IMR-90 (cell line): ENCODE measurements at regions not wholly inside any gene's neighbourhood (a gene's known extent, or its start where the extent isn't known, plus 50 kb on each side); places are given as distances from the start of the nearest gene placed in this dataset.

ENCODE experiments used
- ATAC-seq: fragments of 200-7000 bp; cut with Tn5 transposase; 2 replicates; pipeline ENCODE4 v1.9.1; 2020; ENCODE audit warnings: low read depth, mild to moderate bottlenecking, moderate library complexity
- BruUV-seq: library from RNA; stranded (reverse); fragments of 400-500 nt; replicated peaks from 2 replicates; lab custom pipeline; 2021; lab: Mats Ljungman, UMichigan
- CTCF ChIA-PET: fragments of 300-600 bp; formaldehyde crosslinking; extraction: SDS; loops from one replicate; lab custom pipeline; 2021; ENCODE audit warnings: antibody characterized with exemption; lab: Yijun Ruan, JAX
- POLR2A ChIA-PET: fragments of 300-600 bp; sonication (Branson Sonifier 250); formaldehyde crosslinking; loops from one replicate; lab custom pipeline; 2022; ENCODE audit warnings: antibody characterized with exemption; ENCODE audit not compliant: unreplicated experiment; lab: Charles Lee
- DNase-seq: peaks from one replicate; pipeline ENCODE4 v3.0.0; 2013
- H2AFZ ChIP-seq: replicated peaks from 2 replicates; pipeline ENCODE3; 2013; ENCODE audit warnings: low read length, mild to moderate bottlenecking; ENCODE audit not compliant: poor library complexity
- H2AK5ac ChIP-seq: 2 replicates; pipeline ENCODE4 v1.6.1; 2013; ENCODE audit warnings: low read depth, low read length, inconsistent platforms
- H2AK9ac ChIP-seq: replicated peaks from 2 replicates; pipeline ENCODE3; 2013; ENCODE audit warnings: mild to moderate bottlenecking, low read depth, low read length, moderate library complexity; ENCODE audit not compliant: poor library complexity
- H2BK120ac ChIP-seq: 2 replicates; pipeline ENCODE4 v1.6.1; 2013; ENCODE audit warnings: low read depth, low read length, inconsistent platforms
- H2BK15ac ChIP-seq: 3 replicates; pipeline ENCODE4 v1.6.1; 2013; ENCODE audit warnings: low read depth, low read length, inconsistent platforms
- H2BK20ac ChIP-seq: 2 replicates; pipeline ENCODE4 v1.6.1; 2013; ENCODE audit warnings: low read depth, mild to moderate bottlenecking, inconsistent platforms, low read length, moderate library complexity
- H2BK5ac ChIP-seq: 2 replicates; pipeline ENCODE4 v1.6.1; 2013; ENCODE audit warnings: mild to moderate bottlenecking, low read depth, low read length, inconsistent platforms; ENCODE audit not compliant: poor library complexity, severe bottlenecking
- H3K14ac ChIP-seq: replicated peaks from 2 replicates; pipeline ENCODE4 v1.6.1; 2013; ENCODE audit warnings: low read depth, low read length, inconsistent platforms
- H3K18ac ChIP-seq: 2 replicates; pipeline ENCODE4 v1.6.1; 2013; ENCODE audit warnings: low read depth, low read length, control low read depth
- H3K23ac ChIP-seq: 2 replicates; pipeline ENCODE4 v1.6.1; 2013; ENCODE audit warnings: low read depth, low read length, inconsistent platforms
- H3K27ac ChIP-seq: 2 replicates; pipeline ENCODE4 v1.5.1; 2013; ENCODE audit warnings: mild to moderate bottlenecking, control low read depth, low read length; ENCODE audit not compliant: insufficient read depth
- H3K27me3 ChIP-seq: 2 replicates; pipeline ENCODE4 v1.6.1; 2013; ENCODE audit warnings: low read length; ENCODE audit not compliant: control insufficient read depth, insufficient read depth
- H3K36me3 ChIP-seq: 2 replicates; pipeline ENCODE4 v1.6.1; 2013; ENCODE audit warnings: low read length, mixed read lengths; ENCODE audit not compliant: control insufficient read depth, insufficient read depth
- H3K4ac ChIP-seq: 2 replicates; pipeline ENCODE4 v1.6.1; 2013; ENCODE audit warnings: low read depth, low read length, inconsistent platforms
- H3K4me1 ChIP-seq: 2 replicates; pipeline ENCODE4 v1.6.1; 2013; ENCODE audit warnings: low read length, mixed read lengths; ENCODE audit not compliant: control insufficient read depth, insufficient read depth
- H3K4me2 ChIP-seq: 2 replicates; pipeline ENCODE4 v1.6.1; 2013; ENCODE audit warnings: low read depth, mild to moderate bottlenecking, control low read depth, low read length, moderate library complexity
- H3K4me3 ChIP-seq: 2 replicates; pipeline ENCODE4 v1.5.1; 2013; ENCODE audit warnings: low read depth, mild to moderate bottlenecking, control low read depth, low read length, moderate library complexity; ENCODE audit not compliant: insufficient read depth
- H3K56ac ChIP-seq: 2 replicates; pipeline ENCODE4 v1.6.1; 2013; ENCODE audit warnings: low read length, inconsistent platforms; ENCODE audit not compliant: insufficient read depth; ENCODE audit errors: extremely low read depth
- H3K79me1 ChIP-seq, 2 experiments: 2 replicates each; pipeline ENCODE4 v1.6.1; 2013; ENCODE audit warnings: low read length in 2 of 2, inconsistent platforms in 1 of 2, low read depth in 1 of 2
- H3K9ac ChIP-seq: 2 replicates; pipeline ENCODE4 v1.6.1; 2013; ENCODE audit warnings: low read depth, low read length, control low read depth
- H3K9me1 ChIP-seq: 2 replicates; pipeline ENCODE4 v1.6.1; 2013; ENCODE audit warnings: low read length, inconsistent platforms; ENCODE audit not compliant: insufficient read depth
- H3K9me3 ChIP-seq: 2 replicates; pipeline ENCODE4 v1.6.1; 2013; ENCODE audit warnings: low read length; ENCODE audit not compliant: control insufficient read depth, insufficient read depth
- H4K20me1 ChIP-seq: 2 replicates; pipeline ENCODE4 v1.6.1; 2013; ENCODE audit warnings: low read length, inconsistent platforms; ENCODE audit not compliant: insufficient read depth
- H4K5ac ChIP-seq: 2 replicates; pipeline ENCODE4 v1.6.1; 2013; ENCODE audit warnings: mild to moderate bottlenecking, low read depth, low read length, control low read depth
- H4K8ac ChIP-seq, 2 experiments: 2 replicates each; pipeline ENCODE4 v1.6.1; 2013; ENCODE audit warnings: low read depth in 2 of 2, low read length in 2 of 2, control low read depth in 1 of 2, inconsistent platforms in 1 of 2
- H4K91ac ChIP-seq: 2 replicates; pipeline ENCODE4 v1.6.1; 2013; ENCODE audit warnings: low read depth, low read length, inconsistent platforms; ENCODE audit not compliant: insufficient read depth
- BHLHE40 ChIP-seq: fragments of 150-350 bp; IDR thresholded peaks from 2 replicates; pipeline ENCODE4 v1.6.1; 2016; ENCODE audit warnings: mild to moderate bottlenecking, low read depth, low read length
- CEBPB ChIP-seq: IDR thresholded peaks from 2 replicates; pipeline ENCODE4 v1.6.1; 2012; ENCODE audit warnings: low read depth, low read length, improper control_type of control experiment
- CTCF ChIP-seq: conservative IDR thresholded peaks from 2 replicates; pipeline ENCODE4 v1.5.1; 2012; ENCODE audit warnings: mild to moderate bottlenecking, low read depth, low read length, improper control_type of control experiment
- RCOR1 ChIP-seq: IDR thresholded peaks from 2 replicates; pipeline ENCODE4 v1.6.1; 2012; ENCODE audit warnings: mild to moderate bottlenecking, low read length, improper control_type of control experiment; ENCODE audit not compliant: insufficient replicate concordance
- WGBS, 2 experiments: methylation state at CpG; one replicate each; pipeline versions ENCODE4 v1.1.5 to v1.1.7; 2013; ENCODE audit warnings: missing lambda C conversion rate in 2 of 2; ENCODE audit not compliant: insufficient read length in 1 of 2; ENCODE audit errors: extremely low coverage in 2 of 2; 5-methylcytosine and 5-hydroxymethylcytosine counted together
- dilution Hi-C: fragments of 300-500 bp; cut with HindIII; formaldehyde crosslinking; loops from one replicate; pipeline ENCODE4 v1.14.3; 2018; ENCODE audit warnings: low sequenced_read_pairs; ENCODE audit not compliant: unreplicated experiment
- in situ Hi-C: fragments of 300-500 bp; cut with MboI; formaldehyde crosslinking; loops from 3 replicates; pipeline ENCODE4 v1.14.3; 2019; ENCODE audit warnings: low sequenced_read_pairs, inconsistent platforms, mixed read lengths
- intact Hi-C: fragments of 100-400 bp; cut with micrococcal nuclease; formaldehyde crosslinking; loops from 2 replicates; pipeline ENCODE4 v1.10.0; 2022
- TF ChIP-seq, protein P1 (sequence below): fragments of 150-350 bp; IDR thresholded peaks from 2 replicates; pipeline ENCODE4 v1.6.1; 2016; ENCODE audit warnings: low read depth, mild to moderate bottlenecking, low read length, moderate library complexity, borderline replicate concordance

GRCh38 chr5:31137676-31138075, 55.8 kb upstream of the CDH6 start:
- dilution Hi-C loops (no loop called here), in situ Hi-C loops (no loop called here), intact Hi-C loops (no loop called here)
- Histone ChIP-seq H3K4me1 (peaks cover 2% of the 10 kb centered on the region; the same call in 1 of the 2 replicates), H3K27me3 (no peaks in the 10 kb centered on the region), H2BK20ac (no peak overlapping the region), H3K9ac (no peak overlapping the region), H2AFZ (no peak overlapping the region), H3K9me1 (no peaks in the 10 kb centered on the region), H2BK15ac (no peak overlapping the region), H3K36me3 (no peaks in the 10 kb centered on the region), H3K18ac (no peak overlapping the region), H4K5ac (no peak overlapping the region), H2AK5ac (no peak overlapping the region), H3K23ac (no peak overlapping the region), H3K79me1 (no peaks in the 10 kb centered on the region), H3K56ac (no peak overlapping the region), H4K8ac (no peak overlapping the region), H3K14ac (no peak overlapping the region), H2BK5ac (no peak overlapping the region), H3K4ac (no peak overlapping the region), H3K9me3 (no peaks in the 10 kb centered on the region), H4K20me1 (no peaks in the 10 kb centered on the region), H3K4me2 (no peak overlapping the region), H2AK9ac (no peak overlapping the region), H2BK120ac (no peak overlapping the region), H4K91ac (no peak overlapping the region), H3K4me3 (no peak overlapping the region), H3K27ac (no peak overlapping the region)
- no CpG with 5 or more reads among the region's 2 CpGs for WGBS, 2 experiments
- no peak for DNase-seq
- BruUV-seq: no TSS peak
- ChIA-PET CTCF (interaction anchor here (0.6 to 0.7 kb wide), 3 partner anchors 30 to 385 kb away, joined by 3 to 7 read pairs (median 4); no protein-coding TSS in a partner anchor), POLR2A (no interaction called here)
- ATAC-seq: no peak
- TF ChIP-seq RCOR1: no peak
- TF ChIP-seq CEBPB: no peak
- TF ChIP-seq CTCF: no peak
- TF ChIP-seq, protein P1, sequence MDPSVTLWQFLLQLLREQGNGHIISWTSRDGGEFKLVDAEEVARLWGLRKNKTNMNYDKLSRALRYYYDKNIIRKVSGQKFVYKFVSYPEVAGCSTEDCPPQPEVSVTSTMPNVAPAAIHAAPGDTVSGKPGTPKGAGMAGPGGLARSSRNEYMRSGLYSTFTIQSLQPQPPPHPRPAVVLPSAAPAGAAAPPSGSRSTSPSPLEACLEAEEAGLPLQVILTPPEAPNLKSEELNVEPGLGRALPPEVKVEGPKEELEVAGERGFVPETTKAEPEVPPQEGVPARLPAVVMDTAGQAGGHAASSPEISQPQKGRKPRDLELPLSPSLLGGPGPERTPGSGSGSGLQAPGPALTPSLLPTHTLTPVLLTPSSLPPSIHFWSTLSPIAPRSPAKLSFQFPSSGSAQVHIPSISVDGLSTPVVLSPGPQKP: no peak
- TF ChIP-seq BHLHE40: no peak
